GM12878 (cell line): ENCODE measurements at regions not wholly inside any gene's neighbourhood (a gene's known extent, or its start where the extent isn't known, plus 50 kb on each side); places are given as distances from the start of the nearest gene placed in this dataset.

ENCODE experiments used
- MEF2B ChIP-seq: fragments of 450-650 bp; IDR thresholded peaks from 2 replicates; pipeline ENCODE4 v1.6.1; 2018; ENCODE audit warnings: mild to moderate bottlenecking, moderate library complexity; ENCODE audit not compliant: partially characterized antibody, poor library complexity, severe bottlenecking
- RAD21 ChIP-seq: IDR thresholded peaks from 2 replicates; pipeline ENCODE4 v1.6.1; 2011; ENCODE audit warnings: mild to moderate bottlenecking, low read depth, low read length, moderate library complexity; ENCODE audit not compliant: insufficient read depth
- STAT1 ChIP-seq: fragments of 450-650 bp; conservative IDR thresholded peaks from 2 replicates; pipeline ENCODE4 v1.6.1; 2014; ENCODE audit warnings: antibody characterized with exemption, mild to moderate bottlenecking
- TF ChIP-seq, protein P1 (sequence below): fragments of 450-650 bp; formaldehyde crosslinking; IDR thresholded peaks from 2 replicates; pipeline ENCODE4 v1.4.0; 2020; ENCODE audit warnings: mild to moderate bottlenecking, moderate library complexity
- TF ChIP-seq, protein P2 (sequence below): fragments of 450-650 bp; IDR thresholded peaks from 2 replicates; pipeline ENCODE4 v1.6.1; 2016; ENCODE audit warnings: mild to moderate bottlenecking
- TF ChIP-seq, protein P3 (sequence below), 3 experiments: IDR thresholded peaks in 2 of 3; conservative IDR thresholded peaks in 1 of 3; 2 replicates each; pipeline ENCODE4 v1.5.1; 2011; ENCODE audit warnings: low read depth in 3 of 3, low read length in 3 of 3, mild to moderate bottlenecking in 3 of 3, control low read depth in 2 of 3, moderate library complexity in 2 of 3, inconsistent platforms in 1 of 3, mixed read lengths in 1 of 3; ENCODE audit not compliant: control insufficient read depth in 2 of 3, insufficient read depth in 1 of 3; ENCODE audit errors: extremely low read depth in 1 of 3
- TF ChIP-seq, protein P4 (sequence below): IDR thresholded peaks from 2 replicates; pipeline ENCODE4 v1.6.1; 2011; ENCODE audit warnings: borderline replicate concordance, low read depth, mild to moderate bottlenecking, moderate library complexity, low read length; ENCODE audit not compliant: insufficient read depth, poor library complexity, severe bottlenecking

DNA sequence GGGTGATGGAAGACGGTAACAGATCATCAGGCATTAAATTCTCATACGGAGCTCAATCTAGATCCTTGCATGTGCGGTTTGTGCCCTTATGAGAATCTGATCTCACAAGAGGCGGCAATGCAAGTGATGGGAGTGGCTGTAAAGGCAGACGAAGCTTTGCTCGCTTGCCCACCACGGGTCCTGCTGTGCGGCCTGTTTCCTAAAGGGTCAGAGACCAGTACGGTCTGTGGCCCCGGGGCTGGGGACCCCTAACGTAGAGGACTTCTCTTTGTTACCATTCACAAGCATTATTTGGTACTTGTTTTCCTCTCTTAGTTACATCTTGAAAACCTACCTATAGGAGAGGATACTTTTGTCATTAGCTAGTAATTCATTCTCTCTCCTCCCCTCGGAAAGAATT, 221.0 kb downstream of the ADAM29 start (continued):
- TF ChIP-seq, protein P1, sequence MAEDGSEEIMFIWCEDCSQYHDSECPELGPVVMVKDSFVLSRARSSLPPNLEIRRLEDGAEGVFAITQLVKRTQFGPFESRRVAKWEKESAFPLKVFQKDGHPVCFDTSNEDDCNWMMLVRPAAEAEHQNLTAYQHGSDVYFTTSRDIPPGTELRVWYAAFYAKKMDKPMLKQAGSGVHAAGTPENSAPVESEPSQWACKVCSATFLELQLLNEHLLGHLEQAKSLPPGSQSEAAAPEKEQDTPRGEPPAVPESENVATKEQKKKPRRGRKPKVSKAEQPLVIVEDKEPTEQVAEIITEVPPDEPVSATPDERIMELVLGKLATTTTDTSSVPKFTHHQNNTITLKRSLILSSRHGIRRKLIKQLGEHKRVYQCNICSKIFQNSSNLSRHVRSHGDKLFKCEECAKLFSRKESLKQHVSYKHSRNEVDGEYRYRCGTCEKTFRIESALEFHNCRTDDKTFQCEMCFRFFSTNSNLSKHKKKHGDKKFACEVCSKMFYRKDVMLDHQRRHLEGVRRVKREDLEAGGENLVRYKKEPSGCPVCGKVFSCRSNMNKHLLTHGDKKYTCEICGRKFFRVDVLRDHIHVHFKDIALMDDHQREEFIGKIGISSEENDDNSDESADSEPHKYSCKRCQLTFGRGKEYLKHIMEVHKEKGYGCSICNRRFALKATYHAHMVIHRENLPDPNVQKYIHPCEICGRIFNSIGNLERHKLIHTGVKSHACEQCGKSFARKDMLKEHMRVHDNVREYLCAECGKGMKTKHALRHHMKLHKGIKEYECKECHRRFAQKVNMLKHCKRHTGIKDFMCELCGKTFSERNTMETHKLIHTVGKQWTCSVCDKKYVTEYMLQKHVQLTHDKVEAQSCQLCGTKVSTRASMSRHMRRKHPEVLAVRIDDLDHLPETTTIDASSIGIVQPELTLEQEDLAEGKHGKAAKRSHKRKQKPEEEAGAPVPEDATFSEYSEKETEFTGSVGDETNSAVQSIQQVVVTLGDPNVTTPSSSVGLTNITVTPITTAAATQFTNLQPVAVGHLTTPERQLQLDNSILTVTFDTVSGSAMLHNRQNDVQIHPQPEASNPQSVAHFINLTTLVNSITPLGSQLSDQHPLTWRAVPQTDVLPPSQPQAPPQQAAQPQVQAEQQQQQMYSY, result no peak
- no peak for TF ChIP-seq RAD21
- TF ChIP-seq, protein P2, sequence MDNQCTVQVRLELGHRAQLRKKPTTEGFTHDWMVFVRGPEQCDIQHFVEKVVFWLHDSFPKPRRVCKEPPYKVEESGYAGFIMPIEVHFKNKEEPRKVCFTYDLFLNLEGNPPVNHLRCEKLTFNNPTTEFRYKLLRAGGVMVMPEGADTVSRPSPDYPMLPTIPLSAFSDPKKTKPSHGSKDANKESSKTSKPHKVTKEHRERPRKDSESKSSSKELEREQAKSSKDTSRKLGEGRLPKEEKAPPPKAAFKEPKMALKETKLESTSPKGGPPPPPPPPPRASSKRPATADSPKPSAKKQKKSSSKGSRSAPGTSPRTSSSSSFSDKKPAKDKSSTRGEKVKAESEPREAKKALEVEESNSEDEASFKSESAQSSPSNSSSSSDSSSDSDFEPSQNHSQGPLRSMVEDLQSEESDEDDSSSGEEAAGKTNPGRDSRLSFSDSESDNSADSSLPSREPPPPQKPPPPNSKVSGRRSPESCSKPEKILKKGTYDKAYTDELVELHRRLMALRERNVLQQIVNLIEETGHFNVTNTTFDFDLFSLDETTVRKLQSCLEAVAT, result no peak
- TF ChIP-seq, protein P3, sequence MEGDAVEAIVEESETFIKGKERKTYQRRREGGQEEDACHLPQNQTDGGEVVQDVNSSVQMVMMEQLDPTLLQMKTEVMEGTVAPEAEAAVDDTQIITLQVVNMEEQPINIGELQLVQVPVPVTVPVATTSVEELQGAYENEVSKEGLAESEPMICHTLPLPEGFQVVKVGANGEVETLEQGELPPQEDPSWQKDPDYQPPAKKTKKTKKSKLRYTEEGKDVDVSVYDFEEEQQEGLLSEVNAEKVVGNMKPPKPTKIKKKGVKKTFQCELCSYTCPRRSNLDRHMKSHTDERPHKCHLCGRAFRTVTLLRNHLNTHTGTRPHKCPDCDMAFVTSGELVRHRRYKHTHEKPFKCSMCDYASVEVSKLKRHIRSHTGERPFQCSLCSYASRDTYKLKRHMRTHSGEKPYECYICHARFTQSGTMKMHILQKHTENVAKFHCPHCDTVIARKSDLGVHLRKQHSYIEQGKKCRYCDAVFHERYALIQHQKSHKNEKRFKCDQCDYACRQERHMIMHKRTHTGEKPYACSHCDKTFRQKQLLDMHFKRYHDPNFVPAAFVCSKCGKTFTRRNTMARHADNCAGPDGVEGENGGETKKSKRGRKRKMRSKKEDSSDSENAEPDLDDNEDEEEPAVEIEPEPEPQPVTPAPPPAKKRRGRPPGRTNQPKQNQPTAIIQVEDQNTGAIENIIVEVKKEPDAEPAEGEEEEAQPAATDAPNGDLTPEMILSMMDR (IDR thresholded peaks at IDR 0.05 in 2 of 3, conservative IDR thresholded peaks at IDR 0.05 in 1 of 3; ENCODE audit: control insufficient read depth in 2 of 3, extremely low read depth in 1 of 3, insufficient read depth in 1 of 3, low read depth in 3 of 3, low read length in 3 of 3), result no peak
- TF ChIP-seq, protein P4, sequence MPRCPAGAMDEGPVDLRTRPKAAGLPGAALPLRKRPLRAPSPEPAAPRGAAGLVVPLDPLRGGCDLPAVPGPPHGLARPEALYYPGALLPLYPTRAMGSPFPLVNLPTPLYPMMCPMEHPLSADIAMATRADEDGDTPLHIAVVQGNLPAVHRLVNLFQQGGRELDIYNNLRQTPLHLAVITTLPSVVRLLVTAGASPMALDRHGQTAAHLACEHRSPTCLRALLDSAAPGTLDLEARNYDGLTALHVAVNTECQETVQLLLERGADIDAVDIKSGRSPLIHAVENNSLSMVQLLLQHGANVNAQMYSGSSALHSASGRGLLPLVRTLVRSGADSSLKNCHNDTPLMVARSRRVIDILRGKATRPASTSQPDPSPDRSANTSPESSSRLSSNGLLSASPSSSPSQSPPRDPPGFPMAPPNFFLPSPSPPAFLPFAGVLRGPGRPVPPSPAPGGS, result no peak
- no peak for TF ChIP-seq STAT1
- TF ChIP-seq MEF2B, result no peak
